HEK293T (cell line): ENCODE measurements at regions not wholly inside any gene's neighbourhood (a gene's known extent, or its start where the extent isn't known, plus 50 kb on each side); places are given as distances from the start of the nearest gene placed in this dataset.

Source experiments
- FOXA1 ChIP-seq: fragments of 450-650 bp; IDR thresholded peaks from 2 replicates; pipeline ENCODE4 v1.6.1; 2016; ENCODE audit warnings: mild to moderate bottlenecking
- FOXK2 ChIP-seq: fragments of 450-650 bp; IDR thresholded peaks from 2 replicates; pipeline ENCODE4 v1.6.1; 2016; ENCODE audit warnings: mild to moderate bottlenecking
- LEF1 ChIP-seq: fragments of 450-650 bp; IDR thresholded peaks from 2 replicates; pipeline ENCODE4 v1.6.1; 2017; ENCODE audit warnings: mild to moderate bottlenecking, borderline replicate concordance
- SP1 ChIP-seq: fragments of 450-650 bp; IDR thresholded peaks from 2 replicates; pipeline ENCODE4 v1.6.1; 2017

GRCh38 chr3:18888819-18889218, 259.5 kb upstream of the KCNH8 start:
- no peak for TF ChIP-seq FOXA1
- TF ChIP-seq FOXK2, result no peak
- no peak for TF ChIP-seq SP1
- TF ChIP-seq LEF1, result no peak
